GM23338 (cell line): ENCODE measurements at regions not wholly inside any gene's neighbourhood (a gene's known extent, or its start where the extent isn't known, plus 50 kb on each side); places are given as distances from the start of the nearest gene placed in this dataset.

Experiments
- ATAC-seq: fragments of 200-7000 bp; cut with Tn5 transposase; 3 replicates; pipeline ENCODE4 v1.9.1; 2020
- DNase-seq: peaks from one replicate; pipeline ENCODE4 v3.0.0-alpha.2; 2015; ENCODE audit warnings: low spot score
- H2AFZ ChIP-seq: fragments of 200-600 bp; sonication (generic); 2 replicates; pipeline ENCODE4 v1.8.0; 2016; ENCODE audit warnings: antibody characterized with exemption, mild to moderate bottlenecking, moderate library complexity
- H3F3A ChIP-seq: fragments of 200-600 bp; sonication (generic); replicated peaks from 2 replicates; pipeline ENCODE4 v1.8.0; 2017; ENCODE audit warnings: antibody characterized with exemption, mixed run types, low read depth
- H3K27ac ChIP-seq: fragments of 200-600 bp; sonication (generic); 2 replicates; pipeline ENCODE4 v1.6.1; 2016; ENCODE audit warnings: low read depth
- H3K27me3 ChIP-seq: fragments of 200-600 bp; sonication (generic); 2 replicates; pipeline ENCODE4 v1.8.0; 2016; ENCODE audit warnings: mild to moderate bottlenecking, mixed run types, moderate library complexity; ENCODE audit not compliant: insufficient read depth
- H3K36me3 ChIP-seq: fragments of 200-600 bp; sonication (generic); 2 replicates; pipeline ENCODE4 v1.8.0; 2016; ENCODE audit warnings: mild to moderate bottlenecking; ENCODE audit not compliant: insufficient read depth
- H3K4me1 ChIP-seq: fragments of 200-600 bp; sonication (generic); 2 replicates; pipeline ENCODE4 v1.8.0; 2016; ENCODE audit warnings: mild to moderate bottlenecking, moderate library complexity; ENCODE audit not compliant: insufficient read depth
- H3K4me2 ChIP-seq: fragments of 200-600 bp; sonication (generic); 2 replicates; pipeline ENCODE4 v1.7.1; 2017; ENCODE audit warnings: mixed run types
- H3K4me3 ChIP-seq: fragments of 200-600 bp; sonication (generic); 2 replicates; pipeline ENCODE4 v1.6.1; 2016; ENCODE audit warnings: mixed run types
- H3K79me2 ChIP-seq: fragments of 200-600 bp; sonication (generic); replicated peaks from 2 replicates; pipeline ENCODE4 v1.8.0; 2017; ENCODE audit warnings: mild to moderate bottlenecking; ENCODE audit not compliant: insufficient read depth
- H3K9me2 ChIP-seq: fragments of 200-600 bp; sonication (generic); 2 replicates; pipeline ENCODE4 v1.8.0; 2017; ENCODE audit not compliant: insufficient read depth
- H4K20me1 ChIP-seq: fragments of 200-600 bp; sonication (generic); replicated peaks from 2 replicates; pipeline ENCODE4 v1.8.0; 2017; ENCODE audit warnings: mild to moderate bottlenecking; ENCODE audit not compliant: insufficient read depth
- H3K27ac Mint-ChIP-seq: 2 replicates; pipeline ENCODE4 v1.8.0; 2020; ENCODE audit warnings: inconsistent platforms, mild to moderate bottlenecking, moderate library complexity, mixed read lengths
- H3K27me3 Mint-ChIP-seq: 3 replicates; pipeline ENCODE4 v1.8.0; 2022; ENCODE audit warnings: low read depth, mild to moderate bottlenecking, moderate library complexity, mixed read lengths, inconsistent platforms; ENCODE audit not compliant: insufficient read depth, poor library complexity
- H3K36me3 Mint-ChIP-seq: 3 replicates; pipeline ENCODE4 v1.8.0; 2021; ENCODE audit warnings: low read depth, mild to moderate bottlenecking, inconsistent platforms, moderate library complexity, mixed read lengths
- H3K4me1 Mint-ChIP-seq: 3 replicates; pipeline ENCODE4 v1.8.0; 2020; ENCODE audit warnings: mild to moderate bottlenecking, inconsistent platforms, mixed read lengths
- H3K4me3 Mint-ChIP-seq: 3 replicates; pipeline ENCODE4 v1.8.0; 2021; ENCODE audit warnings: moderate library complexity, mild to moderate bottlenecking, inconsistent platforms, mixed read lengths
- H3K9me3 Mint-ChIP-seq: 3 replicates; pipeline ENCODE4 v1.8.0; 2020; ENCODE audit warnings: moderate library complexity, mild to moderate bottlenecking, inconsistent platforms, mixed read lengths
- CREB1 ChIP-seq: fragments of 250-450 bp; sonication (Bioruptor Pico); IDR thresholded peaks from 2 replicates; pipeline ENCODE4 v1.5.0; 2020; ENCODE audit warnings: low read depth, mild to moderate bottlenecking, moderate library complexity
- CTCF ChIP-seq, 2 experiments: fragments of 200-600 bp in 1 of 2; sonication (generic) in 1 of 2; conservative IDR thresholded peaks; 2 replicates each; pipeline versions ENCODE4 v1.5.1 to v1.6.1; 2016 to 2017; ENCODE audit warnings: antibody characterized with exemption in 2 of 2, low read depth in 2 of 2, mild to moderate bottlenecking in 2 of 2, moderate library complexity in 1 of 2
- ETS1 ChIP-seq: IDR thresholded peaks from 2 replicates; pipeline ENCODE4 v1.6.1; 2016; ENCODE audit warnings: antibody characterized with exemption
- EZH2 ChIP-seq: fragments of 200-600 bp; sonication (generic); IDR thresholded peaks from one replicate; pipeline ENCODE4 v1.8.0; 2017; ENCODE audit warnings: antibody characterized with exemption, mild to moderate bottlenecking, low read depth; ENCODE audit not compliant: unreplicated experiment
- EZH2phosphoT487 ChIP-seq: fragments of 200-600 bp; sonication (generic); IDR thresholded peaks from one replicate; pipeline ENCODE4 v1.8.1; 2018; ENCODE audit warnings: antibody characterized with exemption; ENCODE audit not compliant: unreplicated experiment
- JUNB ChIP-seq: IDR thresholded peaks from one replicate; pipeline ENCODE4 v1.6.1; 2016; ENCODE audit warnings: antibody characterized with exemption; ENCODE audit not compliant: unreplicated experiment
- NANOG ChIP-seq: IDR thresholded peaks from 2 replicates; pipeline ENCODE4 v1.6.1; 2016; ENCODE audit warnings: antibody characterized with exemption, borderline replicate concordance
- POLR2AphosphoS5 ChIP-seq: IDR thresholded peaks from 2 replicates; pipeline ENCODE4 v1.6.1; 2016; ENCODE audit warnings: antibody characterized with exemption, low read depth
- REST ChIP-seq: IDR thresholded peaks from one replicate; pipeline ENCODE4 v1.6.1; 2018; ENCODE audit warnings: antibody characterized with exemption; ENCODE audit not compliant: unreplicated experiment
- STAT1 ChIP-seq: IDR thresholded peaks from one replicate; pipeline ENCODE4 v1.6.1; 2016; ENCODE audit warnings: antibody characterized with exemption; ENCODE audit not compliant: unreplicated experiment
- ZNF114 ChIP-seq: fragments of 250-450 bp; sonication (Bioruptor Pico); IDR thresholded peaks from 2 replicates; pipeline ENCODE4 v1.5.0; 2020; ENCODE audit warnings: mild to moderate bottlenecking, moderate library complexity
- ZNF331 ChIP-seq: fragments of 250-450 bp; sonication (Bioruptor Pico); IDR thresholded peaks from 2 replicates; pipeline ENCODE4 v1.5.0; 2020; ENCODE audit warnings: low read depth, mild to moderate bottlenecking, moderate library complexity
- ZNF462 ChIP-seq: fragments of 250-450 bp; sonication (Bioruptor Pico); IDR thresholded peaks from 2 replicates; pipeline ENCODE4 v1.5.0; 2020; ENCODE audit warnings: mild to moderate bottlenecking, moderate library complexity

- no peak overlapping the region for H3K27ac Mint-ChIP-seq
These were observed 122.2 kb upstream of the GRAMD2B start for GRCh38 chr5:126301056-126301455.

More at GRCh38 chr5:126301056-126301455, 122.2 kb upstream of the GRAMD2B start:
- no peaks in the 10 kb centered on the region for H3K79me2 ChIP-seq
- DNase-seq: no peak
- Mint-ChIP-seq H3K9me3 (peaks cover 13% of the 10 kb centered on the region), H3K27me3 (peaks cover 3% of the 10 kb centered on the region), H3K4me1 (no peaks in the 10 kb centered on the region), H3K36me3 (peaks cover 5% of the 10 kb centered on the region; the same call in 1 of the 3 replicates), H3K4me3 (no peak overlapping the region)
- H3K4me3 ChIP-seq: no peak overlapping the region
- H3K36me3 ChIP-seq: no peaks in the 10 kb centered on the region
- H3K27ac ChIP-seq: no peak overlapping the region
- no peaks in the 10 kb centered on the region for H4K20me1 ChIP-seq
- no peak overlapping the region for H3K4me2 ChIP-seq
- H2AFZ ChIP-seq: no peak overlapping the region
- H3K4me1 ChIP-seq: no peaks in the 10 kb centered on the region
- H3F3A ChIP-seq: no peaks in the 10 kb centered on the region
- TF ChIP-seq ZNF114 (CRISPR knock-in tag) (no peak), EZH2phosphoT487 (no peak), CTCF (conservative IDR thresholded peaks at IDR 0.05; ENCODE audit: low read depth in 2 of 2) (no peak), REST (no peak), ZNF462 (CRISPR knock-in tag) (no peak), JUNB (no peak), ZNF331 (CRISPR knock-in tag) (no peak), NANOG (no peak), POLR2AphosphoS5 (no peak), EZH2 (no peak), ETS1 (no peak), STAT1 (no peak), CREB1 (CRISPR knock-in tag) (no peak)
- ATAC-seq: no peak
- H3K27me3 ChIP-seq: no peaks in the 10 kb centered on the region
- H3K9me2 ChIP-seq: no peaks in the 10 kb centered on the region; the same call in 1 of the 2 replicates
